NCI-H128 (cell line): ENCODE measurements at regions not wholly inside any gene's neighbourhood (a gene's known extent, or its start where the extent isn't known, plus 50 kb on each side); places are given as distances from the start of the nearest gene placed in this dataset.

Experiments
- DNase-seq: peaks from one replicate; lab custom pipeline; 2025; ENCODE audit not compliant: unreplicated experiment; lab: John Stamatoyannopoulos, UW

DNA sequence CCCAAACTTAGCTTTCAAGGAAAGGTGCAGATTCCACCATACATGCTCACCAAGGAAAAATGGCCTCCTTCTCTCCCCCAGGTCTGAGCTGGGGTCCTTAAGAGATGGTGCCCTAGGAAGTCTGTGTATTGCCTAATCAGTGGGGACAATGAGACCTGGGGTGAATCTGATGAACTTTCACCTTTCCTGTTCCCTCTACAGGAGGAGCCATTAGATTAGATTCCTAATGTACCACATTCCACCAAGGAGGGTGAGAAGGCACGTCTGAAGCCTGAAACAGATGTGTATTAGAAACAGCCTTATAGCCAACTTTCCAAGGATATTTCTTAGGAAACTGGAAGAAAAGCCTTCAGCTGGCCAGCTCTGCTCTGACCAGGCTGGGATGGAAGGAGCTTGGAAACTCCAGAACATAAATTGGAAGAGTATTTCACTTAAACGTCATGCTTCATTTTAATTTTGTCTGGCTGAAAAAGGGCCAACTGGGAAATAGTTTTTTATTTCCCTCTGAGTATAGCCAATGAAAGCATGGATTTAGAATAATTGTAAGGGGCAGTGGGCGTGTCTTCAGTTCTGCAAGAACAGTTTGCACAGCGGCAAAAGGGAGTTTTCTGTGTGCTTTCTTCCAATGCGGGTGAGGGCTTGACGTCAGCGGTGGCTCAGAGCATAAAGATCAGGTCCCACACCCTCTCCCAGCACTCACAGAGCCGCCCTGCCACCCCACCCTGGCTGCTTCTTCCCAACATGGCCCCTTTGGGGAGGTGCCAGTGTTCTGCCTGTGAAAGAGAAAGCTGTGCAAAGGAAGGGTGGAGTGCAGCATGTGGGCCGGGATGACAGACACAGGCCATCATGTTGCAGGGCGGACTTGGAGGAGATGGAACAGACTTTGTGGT, 210.9 kb downstream of the ESM1 start:
- DNase-seq: no peak

DNA sequence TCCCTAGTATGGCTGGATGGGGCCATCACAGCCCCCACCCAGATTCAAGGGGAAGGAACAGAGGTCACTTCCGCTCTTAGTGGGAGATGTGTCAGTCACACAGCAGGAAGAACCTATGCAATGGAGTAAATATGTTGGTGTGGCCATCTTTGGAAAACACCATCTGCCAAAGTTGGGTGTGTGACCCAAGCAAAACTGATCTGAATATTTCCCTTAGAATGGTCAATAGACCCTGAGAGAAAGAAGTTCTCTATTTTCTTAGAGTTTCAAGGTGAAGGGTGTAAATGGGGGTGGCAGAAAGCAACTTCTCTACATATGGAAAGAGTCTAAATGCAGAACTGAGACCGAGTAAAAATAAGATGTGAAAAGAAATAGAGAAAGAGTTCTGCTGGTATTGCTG, 212.7 kb downstream of the ESM1 start:
- DNase-seq: no peak

DNA sequence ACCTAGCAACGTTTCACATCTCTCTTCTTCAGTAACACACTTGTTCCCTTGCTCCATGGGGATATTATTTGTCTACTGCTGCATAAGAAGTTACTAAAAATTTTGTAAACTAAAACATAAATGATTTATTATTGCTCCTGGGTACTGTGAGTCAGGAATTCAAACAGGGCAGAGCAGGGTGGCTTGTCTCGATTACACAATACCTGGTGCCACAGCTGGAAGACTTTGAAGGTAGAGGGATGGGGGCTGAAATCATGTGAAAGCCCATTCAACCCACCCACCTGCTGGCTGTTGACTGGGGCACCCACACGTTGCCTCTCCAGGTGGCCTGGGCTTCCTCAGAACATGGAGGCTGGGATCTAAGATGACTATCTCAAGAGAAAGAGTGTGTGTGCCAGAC, 213.2 kb downstream of the ESM1 start:
- no peak for DNase-seq

DNA sequence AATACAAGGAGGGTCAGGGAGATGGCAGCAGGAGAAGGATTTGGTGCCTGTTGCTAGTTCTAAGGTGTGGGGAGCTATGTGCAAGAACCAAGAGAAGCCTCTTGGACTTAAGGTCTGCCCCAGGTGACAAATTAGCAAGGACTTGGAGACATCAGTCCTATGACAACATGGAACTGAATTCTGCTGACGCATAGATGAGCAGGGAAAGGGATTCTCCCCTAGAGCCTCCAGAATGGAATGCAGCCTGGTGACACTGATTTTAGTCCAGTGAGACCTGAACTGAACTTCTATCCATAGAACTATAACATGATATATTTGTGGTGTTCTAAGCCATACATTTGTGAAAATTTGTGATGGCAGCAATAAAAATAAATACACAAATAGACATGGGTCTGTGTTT, 215.6 kb downstream of the ESM1 start:
- no peak for DNase-seq

DNA sequence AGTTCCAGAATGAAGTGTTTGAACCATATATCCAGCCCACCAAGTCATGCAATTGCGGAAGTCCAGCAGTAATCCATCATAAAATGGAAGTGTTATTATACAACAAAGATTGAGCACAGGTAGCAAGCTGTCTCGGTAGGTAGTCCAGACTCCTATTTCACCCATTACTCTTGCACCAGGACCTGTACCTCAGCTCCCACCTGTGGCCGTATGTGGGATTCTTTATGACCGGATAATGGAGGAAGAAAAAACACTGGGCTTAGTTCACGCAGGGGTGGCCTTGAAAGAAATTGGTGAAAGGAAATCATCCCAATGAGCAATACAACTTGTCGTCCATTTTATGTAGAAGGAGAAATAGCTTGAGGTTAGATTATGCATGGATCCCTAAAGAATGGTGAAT, 216.3 kb downstream of the ESM1 start:
- DNase-seq: no peak

DNA sequence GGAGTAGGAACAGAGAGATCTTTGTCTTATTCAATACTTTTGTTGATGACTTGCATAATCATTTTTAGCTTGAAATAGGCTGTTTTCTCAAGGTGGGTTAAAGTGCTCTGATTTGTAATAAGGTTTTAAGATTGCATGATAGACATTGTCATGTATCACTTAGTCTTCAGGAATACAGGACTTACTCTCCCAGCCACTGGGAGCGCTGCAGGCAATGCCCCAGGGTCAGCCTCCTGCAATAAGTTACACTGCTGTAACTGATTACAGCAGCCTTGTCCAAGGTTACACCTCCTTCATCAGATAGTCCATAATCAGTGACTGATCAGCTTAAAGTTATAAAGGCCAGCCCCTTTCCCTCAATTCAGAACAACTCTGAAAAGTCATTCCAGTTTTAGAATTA, 218.6 kb downstream of the ESM1 start:
- no peak for DNase-seq

DNA sequence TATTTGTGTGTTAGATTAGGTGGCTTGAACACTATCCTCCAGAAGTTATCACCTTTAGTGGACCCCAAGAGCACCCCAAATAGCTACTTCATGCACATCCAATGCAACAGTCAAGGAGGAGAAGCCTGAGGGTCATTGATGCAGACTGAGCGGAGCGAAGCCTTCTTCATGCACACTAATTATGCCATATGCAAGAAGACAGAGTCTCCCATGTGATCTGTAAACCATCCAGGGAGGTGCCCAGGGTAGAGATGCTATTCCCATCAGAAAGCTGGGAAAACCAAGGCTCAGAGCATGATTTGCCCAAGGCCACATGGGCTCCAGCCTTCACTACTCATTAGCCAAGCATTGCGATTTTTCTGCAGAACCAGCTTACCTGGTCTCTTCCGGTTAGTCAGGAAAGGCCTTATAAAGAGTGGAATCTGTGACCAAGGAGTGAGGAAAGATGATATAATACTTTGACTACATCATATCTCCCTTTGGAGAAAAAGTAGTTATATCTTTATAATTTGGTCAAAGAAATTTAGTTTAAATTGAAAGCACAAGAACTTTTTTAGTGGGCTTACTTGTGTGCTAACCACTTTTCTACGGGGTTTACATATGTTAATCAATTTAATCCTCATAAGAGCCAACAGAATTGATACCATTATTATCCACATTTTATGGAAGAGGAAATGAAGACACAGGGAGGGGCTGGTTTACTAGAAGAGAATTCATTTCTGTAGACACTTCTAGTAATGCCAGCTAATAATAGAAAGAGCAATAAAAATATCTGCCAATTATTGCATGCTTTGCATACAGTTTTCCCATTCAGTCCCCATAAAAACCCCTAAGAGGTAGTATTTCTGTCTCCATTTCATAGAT, 220.0 kb downstream of the ESM1 start:
- DNase-seq: no peak

DNA sequence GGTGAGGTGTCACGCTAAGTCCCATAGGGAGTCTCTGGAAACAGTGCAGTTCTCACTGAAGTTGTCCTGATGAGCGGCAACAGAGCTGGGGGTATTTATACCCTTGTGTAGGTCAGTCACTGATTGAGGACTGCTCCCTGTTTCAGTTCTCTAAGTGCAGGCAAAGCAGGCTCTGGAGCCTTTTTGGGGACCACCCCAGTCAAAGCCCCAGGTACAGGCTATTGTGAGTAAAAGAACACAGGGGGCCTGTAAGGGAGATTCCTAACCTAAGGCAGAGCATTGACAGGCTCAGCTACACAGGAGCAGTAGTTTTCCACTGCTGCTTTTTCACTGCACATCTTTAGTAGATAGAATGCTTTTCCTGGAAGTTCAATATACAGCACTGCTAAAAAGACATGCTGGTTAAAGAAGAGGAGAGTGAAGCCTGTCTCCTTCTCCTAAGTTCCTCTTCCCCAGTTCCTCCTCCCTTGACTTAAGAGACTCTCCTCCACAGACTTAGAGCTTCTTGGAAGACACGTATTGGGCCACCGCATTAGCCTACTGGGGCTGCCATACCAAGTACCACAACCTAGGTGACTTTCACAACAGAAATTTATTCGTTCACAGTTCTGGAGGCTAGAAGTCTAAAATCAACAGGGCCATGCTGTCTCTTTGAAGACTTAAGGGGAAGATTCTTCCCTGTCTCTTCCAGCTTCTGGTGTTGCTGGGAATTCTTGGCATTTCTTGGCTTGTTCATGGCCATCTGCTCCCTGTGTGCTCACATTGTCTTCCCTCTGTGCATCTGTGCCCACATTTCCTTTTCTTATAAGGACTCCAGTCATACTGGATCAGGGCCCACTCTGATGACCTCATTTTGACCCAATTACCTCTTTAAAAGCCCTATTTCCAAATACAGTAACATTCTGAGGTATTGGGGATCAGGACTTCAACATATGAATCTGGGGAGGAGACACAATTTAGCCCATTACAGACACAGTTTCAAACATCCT, 221.0 kb downstream of the ESM1 start:
- no peak for DNase-seq

DNA sequence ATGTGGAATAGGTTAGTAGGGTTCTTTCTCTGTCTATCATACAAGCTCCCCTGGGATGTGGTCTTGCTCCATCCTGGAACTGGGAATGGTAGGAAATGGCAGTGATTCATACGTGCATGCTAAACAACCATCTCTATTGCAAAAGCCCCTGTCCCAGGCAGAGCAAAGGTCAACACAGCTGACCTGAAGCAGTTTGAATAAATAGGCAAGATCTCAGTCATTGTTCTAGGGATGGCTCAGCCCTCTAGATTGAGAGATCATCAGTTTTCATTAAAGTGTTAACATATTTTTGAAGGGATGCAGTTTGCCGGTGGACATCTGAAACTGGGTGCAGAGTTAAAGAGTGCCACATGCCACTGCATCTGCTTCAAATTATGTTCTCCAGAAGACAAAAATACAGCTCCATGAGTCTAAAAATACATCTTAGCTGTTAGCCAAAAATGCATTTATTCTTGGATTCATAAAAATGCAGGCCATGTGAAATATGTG, 224.1 kb downstream of the ESM1 start:
- no peak for DNase-seq

DNA sequence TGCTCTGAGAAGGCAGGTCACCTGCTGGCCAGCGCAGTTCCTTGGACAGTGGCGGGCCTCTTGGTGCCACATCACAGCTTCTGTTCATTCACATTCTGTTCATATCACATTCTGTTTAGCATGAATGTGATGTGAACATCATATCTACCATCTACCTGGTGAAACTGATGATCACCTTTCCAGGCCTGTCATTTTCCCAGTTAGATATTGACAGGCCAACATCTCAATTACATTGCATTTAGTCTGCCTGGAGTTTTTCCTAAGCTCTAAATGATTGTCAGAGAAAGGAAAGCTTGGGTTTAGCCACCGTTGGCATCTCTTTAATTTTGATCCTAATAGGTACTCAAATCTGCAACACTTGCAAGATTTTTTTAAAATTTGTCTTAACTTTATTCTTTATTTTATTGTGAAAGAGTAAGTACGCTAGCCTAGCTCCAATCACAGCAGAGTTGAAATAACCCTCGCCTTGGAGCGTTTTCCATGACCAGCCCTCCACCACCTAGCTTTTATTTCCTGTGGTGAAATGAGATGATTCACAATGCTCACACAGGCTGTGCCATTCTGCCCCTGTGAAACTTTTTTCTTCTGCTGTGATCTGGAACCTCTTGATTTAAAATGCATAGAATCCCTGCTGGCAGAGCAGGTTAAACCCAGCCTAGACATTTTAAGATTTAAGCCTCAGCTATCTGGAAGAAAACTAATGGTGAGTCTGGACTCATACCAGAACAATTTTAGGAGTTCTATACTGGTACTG, 225.0 kb downstream of the ESM1 start:
- no peak for DNase-seq

DNA sequence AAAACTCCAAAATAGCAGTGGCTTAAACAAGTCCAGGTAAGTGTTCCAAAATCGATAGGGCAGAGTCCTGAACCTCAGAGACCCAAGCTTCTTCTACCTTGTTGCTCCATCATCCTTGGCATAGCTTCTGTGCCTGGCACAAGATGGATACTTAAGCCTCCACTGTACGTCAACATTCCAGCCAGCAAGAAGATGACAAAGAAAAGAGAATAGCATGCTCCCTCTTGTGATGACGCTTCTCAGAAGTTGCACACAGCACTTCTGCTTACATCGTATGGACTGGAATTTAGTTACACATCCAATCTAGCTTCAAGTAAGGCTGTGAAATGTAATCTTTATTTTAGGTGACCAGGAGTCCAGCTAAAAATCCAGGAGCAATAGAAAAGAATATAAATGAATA, 227.4 kb downstream of the ESM1 start:
- DNase-seq: no peak

DNA sequence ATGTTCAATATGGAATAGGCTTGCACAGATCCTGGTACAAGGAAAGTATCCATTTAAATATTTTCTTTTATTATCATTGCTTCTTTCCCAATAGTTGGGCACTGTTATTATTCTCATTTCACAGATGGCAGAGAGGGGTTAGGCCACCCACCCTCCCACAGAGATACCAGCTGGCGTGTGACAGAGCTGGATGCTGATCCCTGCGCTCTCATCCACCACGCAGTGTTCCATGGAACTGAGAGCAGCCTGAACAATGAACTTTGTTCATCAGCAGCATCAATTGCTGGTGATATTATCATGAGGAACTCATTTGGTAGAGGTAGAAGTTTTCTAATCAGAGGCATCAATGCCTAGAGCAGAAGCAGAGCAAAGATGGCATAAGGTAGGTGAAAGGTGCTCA, 227.9 kb downstream of the ESM1 start:
- no peak for DNase-seq

DNA sequence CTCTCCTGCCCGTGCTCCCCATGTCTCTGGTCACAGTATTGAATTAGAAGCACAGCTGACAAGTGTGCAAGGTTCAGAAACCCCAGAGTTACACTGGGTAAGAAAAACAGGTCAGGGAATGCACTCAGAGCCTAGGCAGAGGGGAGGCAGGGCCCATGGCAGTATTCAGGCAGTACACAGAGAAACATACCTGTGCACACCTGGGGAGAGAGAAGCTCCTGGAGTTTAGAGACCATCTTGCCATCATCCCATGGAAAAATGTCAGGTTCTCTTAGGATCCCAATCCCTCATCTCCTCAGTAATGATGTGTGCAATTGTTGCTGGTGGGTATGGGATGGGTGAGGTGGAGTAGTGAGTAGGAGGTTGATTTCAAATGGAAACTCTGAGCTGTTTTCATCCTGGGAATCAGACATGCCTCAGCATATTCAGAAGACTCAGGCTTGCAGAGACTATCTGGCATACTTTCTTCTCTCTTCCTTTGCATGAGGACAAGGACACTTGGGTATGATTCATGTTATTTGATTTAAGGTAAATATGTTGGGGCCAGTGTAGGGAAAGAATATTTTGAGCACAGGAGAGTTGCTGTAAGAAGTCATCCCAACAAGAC, 228.5 kb downstream of the ESM1 start:
- no peak for DNase-seq

DNA sequence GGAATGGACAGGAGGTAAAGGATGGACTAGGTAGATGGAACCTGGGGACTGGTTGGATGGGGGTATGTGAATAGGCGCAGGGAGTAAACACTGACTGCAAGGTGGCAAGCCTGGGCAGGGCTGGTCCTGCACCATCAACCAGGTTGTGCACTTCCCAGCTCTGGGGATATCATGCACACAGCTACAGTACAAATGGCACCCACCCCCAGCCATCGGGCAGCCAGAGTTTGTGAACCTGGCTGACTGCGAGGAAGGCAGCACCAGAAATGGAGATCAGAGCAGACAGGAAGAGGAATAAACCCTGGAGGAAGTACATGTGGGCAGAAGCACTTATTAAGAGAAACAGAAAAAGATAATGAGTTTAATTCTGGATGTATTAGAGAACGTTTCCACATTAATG, 229.1 kb downstream of the ESM1 start:
- no peak for DNase-seq

DNA sequence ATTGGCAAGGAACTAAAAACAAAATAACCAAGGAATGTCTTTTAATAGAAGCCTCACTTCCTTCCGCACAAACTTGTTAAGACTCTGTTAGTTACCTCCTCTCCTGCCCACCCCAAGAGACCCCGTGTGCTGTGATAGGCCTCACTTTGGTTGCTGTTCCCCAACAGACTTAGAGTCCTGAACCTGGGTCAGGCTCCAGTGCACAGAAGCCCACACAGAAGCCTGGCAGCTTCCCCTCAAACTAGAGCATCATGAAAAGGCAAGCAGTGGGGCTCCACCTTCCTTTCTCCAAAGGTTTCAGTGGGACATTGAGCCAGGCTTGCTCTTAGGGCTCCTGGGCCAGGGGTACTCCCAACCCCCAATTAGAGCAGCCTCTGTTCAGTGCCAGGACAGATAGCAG, 230.5 kb downstream of the ESM1 start:
- DNase-seq: no peak

DNA sequence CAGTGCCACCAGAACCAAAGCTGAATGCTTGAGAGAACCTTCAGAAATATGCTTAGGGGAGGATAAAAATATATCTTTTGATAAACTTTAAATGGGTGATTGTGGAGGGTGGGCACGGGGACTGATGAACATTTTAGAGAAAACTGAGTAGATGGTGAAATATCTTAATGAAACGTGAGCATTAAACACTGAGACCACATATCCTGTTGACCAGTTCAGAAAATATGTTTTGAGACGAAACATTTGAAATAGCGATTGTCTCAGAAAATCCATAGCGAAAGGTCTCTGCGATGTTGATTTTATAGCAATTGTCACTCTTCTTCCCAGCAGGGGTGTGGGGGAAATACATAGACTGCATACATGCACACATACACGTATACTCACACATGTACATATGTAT, 231.0 kb downstream of the ESM1 start:
- no peak for DNase-seq

DNA sequence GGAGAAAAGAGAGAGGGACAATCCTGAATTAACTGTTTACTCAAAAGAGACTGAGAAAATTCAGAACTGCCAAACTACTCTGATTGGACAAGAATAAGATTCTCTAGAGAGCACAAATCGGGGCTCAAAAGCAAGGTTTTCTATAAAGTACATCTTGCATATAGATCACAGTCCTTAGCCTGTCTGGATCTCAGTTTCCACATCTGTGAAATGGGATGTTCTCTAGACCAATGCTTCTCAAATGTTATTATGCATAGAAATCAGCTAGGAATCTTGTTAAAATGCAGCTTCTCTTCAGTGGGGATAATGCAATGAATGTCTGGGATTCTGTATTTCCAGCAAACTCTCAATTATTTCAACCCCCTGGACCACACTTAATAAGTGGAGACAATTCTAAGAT, 231.6 kb downstream of the ESM1 start:
- DNase-seq: no peak

DNA sequence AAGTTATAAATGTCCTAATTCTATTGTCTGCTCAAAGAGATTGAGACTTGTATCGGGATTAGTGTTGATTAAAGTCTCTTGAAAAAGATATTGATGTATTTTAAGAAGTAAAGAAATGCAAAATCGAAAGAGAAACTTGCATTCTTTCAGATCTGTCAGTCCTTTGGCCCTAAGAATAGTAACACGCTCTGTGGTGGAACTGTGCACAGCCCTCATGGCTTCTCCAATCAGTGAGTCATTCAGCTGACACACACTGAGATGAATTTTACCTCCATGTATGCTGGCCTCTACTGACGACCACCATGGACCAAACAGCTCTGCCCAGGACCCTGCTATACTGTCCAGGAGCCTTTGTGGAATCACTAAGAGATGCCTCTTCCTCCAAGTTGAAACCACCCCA, 232.4 kb downstream of the ESM1 start:
- no peak for DNase-seq

DNA sequence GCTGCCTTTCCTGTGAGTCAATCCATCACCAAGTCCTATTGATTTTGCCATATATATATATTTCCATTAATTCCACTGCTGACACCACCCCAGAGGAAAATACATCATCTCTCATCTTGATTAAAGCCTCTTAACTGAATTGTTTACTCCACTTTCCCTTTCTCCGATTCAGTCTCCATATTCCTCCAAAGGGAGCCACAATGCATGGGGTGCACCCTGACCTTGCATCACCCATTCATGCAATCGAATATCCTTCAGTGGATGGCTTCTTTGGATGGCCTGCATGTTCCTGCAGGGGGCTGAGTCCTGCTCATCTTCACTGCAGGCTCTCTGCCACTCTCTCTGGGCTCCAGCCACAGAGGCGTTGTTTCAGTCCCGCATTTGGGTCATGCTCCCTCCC, 231.0 kb downstream of the SNX18 start:
- no peak for DNase-seq
